ENCODE measurements at regions not wholly inside any gene's neighbourhood (a gene's known extent, or its start where the extent isn't known, plus 50 kb on each side); places are given as distances from the start of the nearest gene placed in this dataset.
"Not testable (repeated sequence)": the region's sequence is repeated elsewhere in the genome, so short reads cannot be mapped to it uniquely, and the experiment has no call there.

GRCh38 chr5:152113401-152113800, 188.8 kb upstream of the GLRA1 start:
- Mint-ChIP-seq H3K4me1 (ENCODE audit: low read depth) (no peaks in the 10 kb centered on the region), H3K4me3 (ENCODE audit: unreplicated experiment) (no peak overlapping the region), H3K27me3 (ENCODE audit: low read depth) (peaks cover 9% of the 10 kb centered on the region), H3K27ac (ENCODE audit: unreplicated experiment) (no peak overlapping the region), H3K36me3 (ENCODE audit: low read depth) (no peaks in the 10 kb centered on the region), H3K9me3 (ENCODE audit: low read depth) (peaks cover 5% of the 10 kb centered on the region)
- TF ChIP-seq, protein P1, sequence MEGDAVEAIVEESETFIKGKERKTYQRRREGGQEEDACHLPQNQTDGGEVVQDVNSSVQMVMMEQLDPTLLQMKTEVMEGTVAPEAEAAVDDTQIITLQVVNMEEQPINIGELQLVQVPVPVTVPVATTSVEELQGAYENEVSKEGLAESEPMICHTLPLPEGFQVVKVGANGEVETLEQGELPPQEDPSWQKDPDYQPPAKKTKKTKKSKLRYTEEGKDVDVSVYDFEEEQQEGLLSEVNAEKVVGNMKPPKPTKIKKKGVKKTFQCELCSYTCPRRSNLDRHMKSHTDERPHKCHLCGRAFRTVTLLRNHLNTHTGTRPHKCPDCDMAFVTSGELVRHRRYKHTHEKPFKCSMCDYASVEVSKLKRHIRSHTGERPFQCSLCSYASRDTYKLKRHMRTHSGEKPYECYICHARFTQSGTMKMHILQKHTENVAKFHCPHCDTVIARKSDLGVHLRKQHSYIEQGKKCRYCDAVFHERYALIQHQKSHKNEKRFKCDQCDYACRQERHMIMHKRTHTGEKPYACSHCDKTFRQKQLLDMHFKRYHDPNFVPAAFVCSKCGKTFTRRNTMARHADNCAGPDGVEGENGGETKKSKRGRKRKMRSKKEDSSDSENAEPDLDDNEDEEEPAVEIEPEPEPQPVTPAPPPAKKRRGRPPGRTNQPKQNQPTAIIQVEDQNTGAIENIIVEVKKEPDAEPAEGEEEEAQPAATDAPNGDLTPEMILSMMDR (IDR thresholded peaks at IDR 0.05): no peak
- no peak for DNase-seq (ENCODE audit: low spot score)

DNA sequence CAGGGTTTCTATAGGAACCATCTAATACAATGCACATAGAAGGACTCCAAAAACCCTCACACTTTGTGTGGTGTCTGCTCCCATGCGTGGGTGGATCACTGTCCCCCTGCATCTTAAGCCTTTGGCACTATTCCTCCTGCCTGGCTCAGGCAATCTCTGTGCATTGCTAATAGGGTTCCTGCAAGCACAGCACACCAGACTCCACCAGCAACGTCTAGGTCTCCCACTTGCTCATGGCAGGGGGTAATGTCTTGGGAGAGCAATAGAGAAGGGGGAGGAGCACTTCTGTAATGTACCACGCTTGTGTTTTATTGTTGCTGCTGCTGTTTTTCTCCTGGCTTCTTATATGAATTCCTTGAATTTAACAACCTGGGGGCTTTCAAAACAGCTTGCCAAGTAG, 182.6 kb upstream of the GLRA1 start:
- no peaks in the 10 kb centered on the region for H3K9me3 Mint-ChIP-seq (ENCODE audit: low read depth)
- H3K36me3 Mint-ChIP-seq (ENCODE audit: low read depth): no peaks in the 10 kb centered on the region
- TF ChIP-seq, protein P1 (IDR thresholded peaks at IDR 0.05): no peak
- H3K4me3 Mint-ChIP-seq (ENCODE audit: unreplicated experiment): no peak overlapping the region
- no peak overlapping the region for H3K27ac Mint-ChIP-seq (ENCODE audit: unreplicated experiment)
- no peak for DNase-seq (ENCODE audit: low spot score)
- H3K27me3 Mint-ChIP-seq (ENCODE audit: low read depth): peaks cover 21% of the 10 kb centered on the region
- no peaks in the 10 kb centered on the region for H3K4me1 Mint-ChIP-seq (ENCODE audit: low read depth)

- Mint-ChIP-seq H3K4me3 (ENCODE audit: unreplicated experiment) (no peak overlapping the region), H3K27me3 (ENCODE audit: low read depth) (peaks cover 21% of the 10 kb centered on the region), H3K4me1 (ENCODE audit: low read depth) (no peaks in the 10 kb centered on the region), H3K36me3 (ENCODE audit: low read depth) (no peaks in the 10 kb centered on the region), H3K9me3 (ENCODE audit: low read depth) (no peaks in the 10 kb centered on the region), H3K27ac (ENCODE audit: unreplicated experiment) (no peak overlapping the region)
- TF ChIP-seq, protein P1 (IDR thresholded peaks at IDR 0.05): no peak
- DNase-seq (ENCODE audit: low spot score): no peak
These were observed 181.9 kb upstream of the GLRA1 start for GRCh38 chr5:152106571-152106970.

- Mint-ChIP-seq H3K4me1 (ENCODE audit: low read depth) (no peaks in the 10 kb centered on the region), H3K36me3 (ENCODE audit: low read depth) (no peaks in the 10 kb centered on the region), H3K9me3 (ENCODE audit: low read depth) (no peaks in the 10 kb centered on the region), H3K27ac (ENCODE audit: unreplicated experiment) (no peak overlapping the region), H3K27me3 (ENCODE audit: low read depth) (peaks cover 29% of the 10 kb centered on the region), H3K4me3 (ENCODE audit: unreplicated experiment) (no peak overlapping the region)
- no peak for DNase-seq (ENCODE audit: low spot score)
- TF ChIP-seq, protein P1 (IDR thresholded peaks at IDR 0.05): no peak
These were observed 180.4 kb upstream of the GLRA1 start for GRCh38 chr5:152105085-152105484.

- Mint-ChIP-seq H3K27me3 (ENCODE audit: low read depth) (peaks cover 31% of the 10 kb centered on the region), H3K36me3 (ENCODE audit: low read depth) (no peaks in the 10 kb centered on the region), H3K9me3 (ENCODE audit: low read depth) (no peaks in the 10 kb centered on the region), H3K27ac (ENCODE audit: unreplicated experiment) (no peak overlapping the region), H3K4me1 (ENCODE audit: low read depth) (no peaks in the 10 kb centered on the region), H3K4me3 (ENCODE audit: unreplicated experiment) (no peak overlapping the region)
- DNase-seq (ENCODE audit: low spot score): no peak
- TF ChIP-seq, protein P1 (IDR thresholded peaks at IDR 0.05): no peak
These were observed 179.6 kb upstream of the GLRA1 start for GRCh38 chr5:152104211-152104610.

GRCh38 chr5:152102908-152103307, 178.3 kb upstream of the GLRA1 start:
- not testable (repeated sequence) for DNase-seq (ENCODE audit: low spot score); H3K9me3 Mint-ChIP-seq (ENCODE audit: low read depth); H3K27ac Mint-ChIP-seq (ENCODE audit: unreplicated experiment); H3K36me3 Mint-ChIP-seq (ENCODE audit: low read depth); H3K4me3 Mint-ChIP-seq (ENCODE audit: unreplicated experiment); H3K4me1 Mint-ChIP-seq (ENCODE audit: low read depth)
- H3K27me3 Mint-ChIP-seq (ENCODE audit: low read depth): peaks cover 23% of the 10 kb centered on the region

All from chondrocyte (in vitro differentiated cells).